Muscle layer of colon (tissue), 2 donors: ENCODE measurements at regions not wholly inside any gene's neighbourhood (a gene's known extent, or its start where the extent isn't known, plus 50 kb on each side); places are given as distances from the start of the nearest gene placed in this dataset.
"Not testable (repeated sequence)": the region's sequence is repeated elsewhere in the genome, so short reads cannot be mapped to it uniquely, and the experiment has no call there.

ENCODE experiments used
- H3K27ac ChIP-seq: one replicate; pipeline ENCODE4 v1.7.0; 2013; ENCODE audit warnings: low read depth, mild to moderate bottlenecking, low read length, moderate library complexity
- H3K27me3 ChIP-seq, 2 donors: one replicate each; pipeline ENCODE4 v1.7.0; 2013; ENCODE audit warnings: low read length in 2 of 2, mild to moderate bottlenecking in 2 of 2; ENCODE audit not compliant: insufficient read depth in 2 of 2, control insufficient read depth in 1 of 2
- H3K36me3 ChIP-seq: one replicate; pipeline ENCODE4 v1.7.0; 2013; ENCODE audit warnings: mild to moderate bottlenecking, low read length; ENCODE audit not compliant: insufficient read depth
- H3K4me1 ChIP-seq: one replicate; pipeline ENCODE4 v1.7.0; 2013; ENCODE audit warnings: mild to moderate bottlenecking, low read length; ENCODE audit not compliant: insufficient read depth
- H3K4me3 ChIP-seq, 2 donors: one replicate each; pipeline ENCODE4 v1.7.0; 2013; ENCODE audit warnings: low read length in 2 of 2, low read depth in 1 of 2, mild to moderate bottlenecking in 1 of 2, moderate library complexity in 1 of 2
- H3K9ac ChIP-seq: one replicate; pipeline ENCODE4 v1.7.0; 2013; ENCODE audit warnings: low read length
- H3K9me3 ChIP-seq: one replicate; pipeline ENCODE4 v1.7.0; 2013; ENCODE audit warnings: mild to moderate bottlenecking, low read length
- donor health status: abdominal sarcoma.
- donor health status: Adenocarcinoma of cecum.

DNA sequence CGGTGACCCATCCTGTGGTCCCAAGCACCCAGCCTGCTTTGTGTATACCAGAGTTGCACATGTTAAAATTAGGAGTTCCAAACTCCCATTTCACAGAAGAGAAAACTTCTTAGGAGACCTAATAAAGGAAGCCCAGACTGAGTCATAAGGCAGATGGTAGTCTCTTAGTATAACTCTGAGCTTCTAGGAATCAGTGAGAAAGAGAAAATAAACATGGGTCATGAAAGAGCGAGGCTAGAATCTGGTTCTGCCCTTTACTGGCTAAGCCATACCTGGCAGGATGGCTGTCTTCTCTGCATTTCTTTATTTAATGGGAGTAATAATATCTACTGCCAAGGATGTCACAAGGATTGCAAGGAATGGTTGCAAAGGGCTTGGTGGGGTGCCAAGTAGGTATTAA, 101.2 kb upstream of the TRIB2 start:
- Histone ChIP-seq H3K4me1 (peaks cover 32% of the 10 kb centered on the region), H3K9ac (no peak overlapping the region), H3K4me3 (no peak overlapping the region), H3K9me3 (no peaks in the 10 kb centered on the region), H3K36me3 (no peaks in the 10 kb centered on the region), H3K27me3 (no peaks in the 10 kb centered on the region), H3K27ac (no peak overlapping the region)

DNA sequence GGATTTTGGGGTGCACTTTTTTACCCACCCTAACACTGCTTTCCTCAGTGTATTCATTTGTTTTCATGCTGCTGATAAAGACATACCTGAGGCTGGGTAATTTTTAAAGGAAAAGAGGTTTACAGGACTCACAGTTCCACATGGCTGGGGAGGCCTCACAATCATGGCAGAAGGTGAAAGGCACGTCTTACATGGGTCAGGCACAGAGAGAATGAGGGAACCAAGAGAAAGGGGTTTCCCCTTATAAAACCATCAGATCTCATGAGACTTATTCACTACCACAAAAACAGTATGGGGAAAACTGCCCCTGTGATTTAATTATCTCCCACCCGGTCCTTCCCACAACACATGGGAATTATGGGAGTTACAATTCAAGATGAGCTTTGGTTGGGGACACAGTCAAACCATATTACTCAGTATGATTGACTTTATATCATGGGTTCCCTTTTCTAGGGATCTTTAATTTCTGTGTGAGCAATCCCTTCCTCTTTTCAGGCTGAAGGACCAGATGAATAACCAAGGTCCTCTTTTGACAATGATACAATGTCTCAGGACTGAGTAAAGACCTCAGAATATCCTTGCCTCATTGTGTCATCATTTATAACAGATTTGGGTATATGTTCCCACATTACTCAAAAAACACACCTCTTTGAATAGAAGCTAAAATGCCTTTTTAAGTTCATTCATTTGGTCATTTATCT, 100.1 kb upstream of the TRIB2 start:
- Histone ChIP-seq H3K36me3 (no peaks in the 10 kb centered on the region), H3K9me3 (no peaks in the 10 kb centered on the region), H3K4me3 (no peak overlapping the region), H3K27ac (no peak overlapping the region), H3K4me1 (peaks cover 32% of the 10 kb centered on the region), H3K27me3 (no peaks in the 10 kb centered on the region), H3K9ac (no peak overlapping the region)

DNA sequence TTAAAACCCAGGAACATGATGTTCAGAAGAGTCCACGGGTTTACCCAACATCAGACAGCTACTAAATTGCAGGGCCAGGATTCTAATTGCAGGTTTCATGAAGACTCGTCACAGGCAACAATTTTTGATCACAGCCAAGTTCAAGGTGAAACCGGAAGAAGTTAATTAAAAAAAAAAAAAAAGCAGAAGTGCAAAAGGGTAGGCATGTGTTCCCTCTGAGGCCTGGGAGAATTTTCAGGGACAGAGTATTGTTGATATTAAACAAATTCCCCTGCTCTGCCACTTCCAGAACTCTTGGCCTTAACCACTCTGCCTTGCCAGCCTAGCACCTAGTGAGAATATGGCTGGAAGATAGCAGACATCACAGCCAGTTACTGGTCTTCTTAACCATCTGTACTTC, 99.4 kb upstream of the TRIB2 start:
- no peak overlapping the region for H3K4me3 ChIP-seq
- no peaks in the 10 kb centered on the region for H3K36me3 ChIP-seq
- no peaks in the 10 kb centered on the region for H3K27me3 ChIP-seq
- peaks cover 32% of the 10 kb centered on the region for H3K4me1 ChIP-seq
- no peaks in the 10 kb centered on the region for H3K9me3 ChIP-seq
- no peak overlapping the region for H3K27ac ChIP-seq
- H3K9ac ChIP-seq = no peak overlapping the region

DNA sequence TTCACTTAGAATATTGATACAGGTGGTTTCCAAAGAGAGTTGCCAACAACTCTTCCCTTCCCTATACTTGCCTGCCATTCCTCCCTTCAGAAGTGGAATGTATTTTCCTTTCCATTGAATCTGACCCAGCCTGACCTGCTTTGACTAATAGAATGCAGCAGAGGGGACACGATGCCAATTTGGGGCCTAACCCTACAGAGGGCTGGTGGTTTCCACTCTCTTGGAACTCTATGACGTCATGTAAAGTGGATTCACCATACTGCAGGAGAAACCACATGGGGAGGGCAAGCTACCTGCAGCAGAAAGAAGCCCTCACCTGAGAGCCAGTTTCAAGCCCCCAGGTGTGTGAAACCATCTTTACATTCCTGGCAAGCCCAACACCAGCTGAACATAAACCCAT, 98.9 kb upstream of the TRIB2 start:
- Histone ChIP-seq H3K9me3 (no peaks in the 10 kb centered on the region), H3K4me1 (peaks cover 32% of the 10 kb centered on the region), H3K36me3 (no peaks in the 10 kb centered on the region), H3K4me3 (no peak overlapping the region), H3K9ac (no peak overlapping the region), H3K27me3 (no peaks in the 10 kb centered on the region), H3K27ac (no peak overlapping the region)

DNA sequence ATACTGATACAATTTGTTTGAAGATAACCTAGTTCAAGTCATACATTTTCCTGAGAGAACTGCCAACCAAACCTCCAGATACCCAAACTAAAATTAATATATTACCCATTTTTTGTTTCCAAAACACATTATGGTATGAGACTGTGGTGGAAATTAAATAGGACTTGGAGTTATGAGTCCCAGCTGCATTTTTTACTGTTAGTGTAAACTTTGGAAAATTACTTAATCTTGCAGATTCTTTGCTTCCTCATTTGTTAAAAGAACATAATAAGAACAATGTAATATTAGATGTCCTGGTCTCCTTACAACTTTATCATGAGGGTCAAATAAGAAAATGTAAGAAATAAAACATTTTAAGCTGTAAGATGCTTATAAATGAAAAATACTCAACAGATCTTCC, 98.2 kb upstream of the TRIB2 start:
- Histone ChIP-seq H3K4me3 (no peak overlapping the region), H3K9ac (no peak overlapping the region), H3K36me3 (no peaks in the 10 kb centered on the region), H3K27me3 (no peaks in the 10 kb centered on the region), H3K27ac (no peak overlapping the region), H3K4me1 (peaks cover 32% of the 10 kb centered on the region), H3K9me3 (no peaks in the 10 kb centered on the region)

DNA sequence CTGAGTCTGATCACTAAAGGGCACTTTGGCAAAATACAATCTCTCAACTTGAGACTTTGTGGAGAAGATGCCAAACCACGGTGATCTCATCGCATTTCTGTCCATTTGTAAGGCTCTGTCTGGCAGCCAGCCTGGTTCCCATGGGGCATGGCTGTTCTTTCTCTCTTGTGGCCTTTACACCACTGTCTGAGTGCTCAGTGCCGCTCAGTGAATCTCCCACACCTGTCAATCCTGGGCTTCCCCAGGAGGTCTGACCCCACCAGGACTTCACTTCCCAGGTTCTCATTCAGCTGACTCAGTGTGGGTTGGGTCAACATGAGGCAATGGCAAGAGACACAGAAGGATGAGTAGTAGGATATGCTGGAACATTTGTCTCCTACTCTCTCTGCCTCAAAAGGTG, 96.8 kb upstream of the TRIB2 start:
- H3K4me3 ChIP-seq = no peak overlapping the region
- peaks cover 32% of the 10 kb centered on the region for H3K4me1 ChIP-seq
- no peak overlapping the region for H3K9ac ChIP-seq
- no peaks in the 10 kb centered on the region for H3K27me3 ChIP-seq
- no peak overlapping the region for H3K27ac ChIP-seq
- H3K36me3 ChIP-seq = no peaks in the 10 kb centered on the region
- no peaks in the 10 kb centered on the region for H3K9me3 ChIP-seq

DNA sequence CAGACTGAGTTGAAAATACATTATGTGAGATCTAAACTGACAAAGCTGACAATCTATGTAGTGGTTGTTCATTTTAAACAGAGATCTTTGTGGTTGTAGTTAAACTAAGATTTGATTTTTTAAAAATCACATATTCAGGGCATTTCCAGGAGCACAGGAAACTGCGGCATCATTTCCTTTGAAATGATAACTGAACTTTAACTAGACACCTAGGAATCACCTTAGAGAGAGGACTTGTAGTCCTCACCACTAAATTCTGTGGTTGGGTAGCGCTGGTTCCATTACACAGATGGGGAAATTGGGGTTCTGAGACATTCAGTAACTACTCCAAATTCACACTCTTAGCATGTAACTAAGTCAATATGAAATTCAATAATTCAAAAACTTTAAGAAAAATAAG, 96.0 kb upstream of the TRIB2 start:
- Histone ChIP-seq H3K4me1 (peaks cover 25% of the 10 kb centered on the region), H3K9ac (no peak overlapping the region), H3K9me3 (no peaks in the 10 kb centered on the region), H3K4me3 (no peak overlapping the region), H3K27ac (no peak overlapping the region), H3K36me3 (no peaks in the 10 kb centered on the region), H3K27me3 (no peaks in the 10 kb centered on the region)

DNA sequence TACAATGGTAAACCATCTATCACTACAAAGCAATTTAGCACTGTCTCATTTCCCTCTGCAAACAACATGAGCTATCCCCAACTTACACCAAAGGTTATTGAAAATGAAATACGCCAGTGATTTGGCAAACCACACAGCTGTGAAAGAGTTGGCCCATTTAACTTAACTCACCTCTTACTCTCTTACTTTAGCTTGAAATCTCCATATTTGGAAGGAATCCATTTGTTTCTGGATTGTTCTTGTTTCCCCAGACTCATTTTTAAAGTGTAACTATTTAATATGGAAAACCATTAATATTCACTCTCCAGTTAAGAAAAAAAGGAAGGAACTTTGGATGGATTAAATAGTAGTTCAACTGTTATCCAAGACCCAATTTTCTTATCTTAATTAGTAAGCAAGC, 93.7 kb upstream of the TRIB2 start:
- H3K9ac ChIP-seq = no peak overlapping the region
- no peak overlapping the region for H3K4me3 ChIP-seq
- H3K36me3 ChIP-seq = no peaks in the 10 kb centered on the region
- H3K27ac ChIP-seq = no peak overlapping the region
- H3K27me3 ChIP-seq = no peaks in the 10 kb centered on the region
- H3K4me1 ChIP-seq = peaks cover 15% of the 10 kb centered on the region
- H3K9me3 ChIP-seq = no peaks in the 10 kb centered on the region

DNA sequence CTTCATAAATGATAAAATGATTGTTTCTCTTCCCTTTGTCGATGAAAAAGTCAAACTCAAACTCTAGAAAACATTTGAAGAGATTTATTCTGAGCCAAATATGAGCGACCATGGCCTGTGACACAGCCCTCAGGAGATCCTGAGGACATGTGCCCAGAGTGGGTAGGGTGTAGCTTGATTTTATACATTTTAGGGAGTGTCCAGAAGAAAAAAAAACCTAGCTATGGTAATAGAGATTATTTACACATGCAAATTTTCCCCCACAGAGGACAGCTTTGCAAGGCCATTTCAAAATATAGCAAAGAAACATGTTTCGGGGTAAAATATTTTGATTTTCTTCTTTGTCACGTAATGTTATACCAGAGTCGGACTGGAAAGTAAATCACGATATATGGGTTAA, 92.4 kb upstream of the TRIB2 start:
- no peak overlapping the region for H3K4me3 ChIP-seq
- no peaks in the 10 kb centered on the region for H3K9me3 ChIP-seq
- H3K36me3 ChIP-seq = no peaks in the 10 kb centered on the region
- H3K27ac ChIP-seq = no peak overlapping the region
- H3K4me1 ChIP-seq = peaks cover 5% of the 10 kb centered on the region
- no peaks in the 10 kb centered on the region for H3K27me3 ChIP-seq
- no peak overlapping the region for H3K9ac ChIP-seq

DNA sequence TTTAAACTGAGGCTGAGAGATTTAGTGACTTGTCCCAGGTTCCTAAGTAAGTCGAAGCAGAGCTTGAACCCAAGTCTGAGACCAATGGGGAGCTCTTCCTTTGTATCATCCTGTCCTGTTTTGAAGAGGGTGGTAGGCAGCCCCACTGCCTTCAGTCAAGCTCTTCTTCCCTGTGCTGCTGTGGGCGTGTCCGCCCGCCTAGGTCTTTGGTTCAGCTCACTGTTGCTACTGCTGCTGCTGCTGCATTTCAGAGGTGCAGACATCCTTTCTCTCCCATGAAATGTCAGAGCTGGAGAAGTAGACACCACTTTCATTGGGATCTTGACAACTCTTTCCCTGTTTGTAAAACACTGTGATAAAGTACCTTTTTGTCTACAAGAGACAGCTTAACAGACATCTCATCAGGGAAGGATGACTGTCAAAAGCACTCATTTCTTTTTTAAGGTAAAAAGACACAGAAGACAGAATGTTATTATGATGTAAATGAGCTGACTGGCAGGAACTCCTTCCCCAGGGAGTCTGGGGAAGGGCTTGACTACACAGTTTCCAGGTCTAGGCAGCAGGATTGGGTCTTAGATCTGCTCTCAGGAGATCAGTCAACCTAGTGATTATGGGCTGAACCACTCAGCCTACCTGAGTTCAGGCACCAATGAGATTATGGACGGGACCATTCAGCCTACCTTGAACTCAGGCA, 91.7 kb upstream of the TRIB2 start:
- H3K4me1 ChIP-seq = no peaks in the 10 kb centered on the region
- no peaks in the 10 kb centered on the region for H3K27me3 ChIP-seq
- no peaks in the 10 kb centered on the region for H3K9me3 ChIP-seq
- H3K9ac ChIP-seq = no peak overlapping the region
- no peak overlapping the region for H3K4me3 ChIP-seq
- no peak overlapping the region for H3K27ac ChIP-seq
- no peaks in the 10 kb centered on the region for H3K36me3 ChIP-seq

DNA sequence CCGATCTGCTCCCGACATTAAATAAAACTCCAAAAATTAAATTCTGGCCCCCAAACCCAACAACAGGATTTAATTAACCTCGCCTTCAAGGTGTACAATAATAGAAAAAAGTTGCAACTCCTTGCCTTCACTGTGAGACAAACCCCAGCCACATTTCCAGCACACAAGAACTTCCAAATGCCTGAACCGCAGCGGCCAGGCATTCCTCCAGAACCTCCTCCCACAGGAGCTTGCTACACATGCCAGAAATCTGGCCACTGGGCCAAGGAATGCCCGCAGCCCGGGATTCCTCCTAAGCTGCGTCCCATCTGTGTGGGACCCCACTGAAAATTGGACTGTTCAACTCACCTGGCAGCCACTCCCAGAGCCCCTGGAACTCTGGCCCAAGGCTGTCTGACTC, 88.2 kb upstream of the TRIB2 start:
- not testable (repeated sequence) for H3K9me3 ChIP-seq, H3K4me3 ChIP-seq, H3K27me3 ChIP-seq, H3K4me1 ChIP-seq, H3K27ac ChIP-seq, H3K36me3 ChIP-seq, H3K9ac ChIP-seq
